Spleen (tissue), 11 donors: ENCODE measurements at regions not wholly inside any gene's neighbourhood (a gene's known extent, or its start where the extent isn't known, plus 50 kb on each side); places are given as distances from the start of the nearest gene placed in this dataset.

Experiments used
- DNase-seq: peaks from one replicate; pipeline ENCODE4 v3.0.0-alpha.2; 2020
- H3K27ac ChIP-seq, 8 donors: fragments of 200-600 bp; sonication (generic) in 7 of 8; 1 replicate in 4 of 8; 2 replicates in 4 of 8; pipeline versions ENCODE4 v1.5.0 to v1.8.0; 2016 to 2021; ENCODE audit warnings: inconsistent platforms in 4 of 8, mild to moderate bottlenecking in 4 of 8, moderate library complexity in 1 of 8
- H3K27me3 ChIP-seq, 7 donors: fragments of 200-600 bp; sonication (generic) in 6 of 7; replicated peaks in 1 of 7; 1 replicate in 4 of 7; 2 replicates in 3 of 7; pipeline versions ENCODE4 v1.5.0 to v1.8.0; 2016 to 2021; ENCODE audit warnings: inconsistent platforms in 3 of 7, mild to moderate bottlenecking in 1 of 7
- H3K36me3 ChIP-seq, 6 donors: fragments of 200-600 bp; sonication (generic) in 5 of 6; 1 replicate in 4 of 6; 2 replicates in 2 of 6; pipeline versions ENCODE4 v1.5.0 to v1.8.0; 2016 to 2021; ENCODE audit warnings: inconsistent platforms in 2 of 6
- H3K4me1 ChIP-seq, 6 donors: fragments of 200-600 bp; sonication (generic) in 5 of 6; 1 replicate in 3 of 6; 2 replicates in 3 of 6; pipeline versions ENCODE4 v1.5.0 to v1.8.0; 2016 to 2021; ENCODE audit warnings: inconsistent platforms in 3 of 6
- H3K4me3 ChIP-seq, 8 donors: fragments of 200-600 bp; sonication (generic) in 7 of 8; 1 replicate in 4 of 8; 2 replicates in 4 of 8; pipeline versions ENCODE4 v1.5.0 to v1.8.0; 2016 to 2021; ENCODE audit warnings: inconsistent platforms in 4 of 8, mild to moderate bottlenecking in 4 of 8, moderate library complexity in 2 of 8
- H3K9me3 ChIP-seq, 8 donors: fragments of 200-600 bp; sonication (generic) in 7 of 8; 1 replicate in 4 of 8; 2 replicates in 4 of 8; pipeline versions ENCODE4 v1.5.0 to v1.8.0; 2016 to 2021; ENCODE audit warnings: inconsistent platforms in 4 of 8
- POLR2A ChIP-seq, 3 donors: fragments of 450-650 bp; IDR thresholded peaks; one replicate each; pipeline ENCODE4 v1.5.1; 2017; ENCODE audit warnings: antibody characterized with exemption in 3 of 3, mild to moderate bottlenecking in 1 of 3
- POLR2AphosphoS5 ChIP-seq, 3 donors: sonication (generic); formaldehyde crosslinking; IDR thresholded peaks; one replicate each; pipeline ENCODE4 v1.5.1; 2017; ENCODE audit warnings: antibody characterized with exemption in 3 of 3
- WGBS, 5 donors: extraction: QIAGEN DNeasy Blood & Tissue Kit in 3 of 5; methylation state at CpG; one replicate each; pipeline versions ENCODE4 v1.1.5 to v1.1.7; 2013 to 2018; 5-methylcytosine and 5-hydroxymethylcytosine counted together
- intact Hi-C: fragments of 100-400 bp; cut with DNase I; formaldehyde crosslinking; loops from one replicate; pipeline ENCODE4 v1.15.0; 2023; ENCODE audit warnings: low total_unique reads
- TF ChIP-seq, protein P1 (sequence below), 11 experiments: fragments of 200-600 bp in 7 of 11; fragments of 450-650 bp in 4 of 11; sonication (generic) in 4 of 11; IDR thresholded peaks in 8 of 11; conservative IDR thresholded peaks in 3 of 11; 1 replicate in 7 of 11; 2 replicates in 4 of 11; pipeline versions ENCODE4 v1.4.0 to v1.8.0; 2016 to 2021; ENCODE audit warnings: antibody characterized with exemption in 11 of 11, inconsistent platforms in 4 of 11, mild to moderate bottlenecking in 1 of 11
- donor health status: healthy with polysubstance abuse.
- donor health status: DM: no; HTN: no; CAD: no; lungs with moderate emphysema.
- donor health status: DM: no; HTN: no; CAD: no.
- donor health status: Bipolar disorder and iron deficiency.
- donor health status: healthy.
- donor health status: DM: no; HTN: no; CAD: no.
- donor health status: DM: yes; HTN: yes; CAD: no.

DNA sequence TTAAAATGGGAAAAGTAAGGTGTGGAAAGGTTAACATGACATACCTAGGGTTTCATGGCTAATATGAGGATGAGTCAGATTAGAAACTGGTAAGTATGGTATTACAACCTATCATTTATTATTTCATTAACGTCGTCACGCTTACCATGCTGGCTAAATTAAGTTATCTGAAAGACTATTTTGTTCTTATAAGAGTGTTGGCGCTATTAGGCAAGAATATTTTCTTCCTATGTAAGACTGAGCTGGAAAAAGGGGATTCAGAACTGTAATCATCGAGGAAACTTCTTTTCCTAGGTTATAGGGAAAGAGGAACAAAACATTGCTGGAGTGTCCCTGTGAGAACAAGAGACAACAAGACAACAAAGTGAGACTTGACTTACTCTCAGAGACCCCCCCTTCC is 440.8 kb downstream of the KCNJ2 start:
- no peaks in the 10 kb centered on the region for H3K9me3 ChIP-seq
- H3K4me1 ChIP-seq, result no peaks in the 10 kb centered on the region
- no peaks in the 10 kb centered on the region for H3K36me3 ChIP-seq
- intact Hi-C loops, result no loop called here
- TF ChIP-seq, protein P1, sequence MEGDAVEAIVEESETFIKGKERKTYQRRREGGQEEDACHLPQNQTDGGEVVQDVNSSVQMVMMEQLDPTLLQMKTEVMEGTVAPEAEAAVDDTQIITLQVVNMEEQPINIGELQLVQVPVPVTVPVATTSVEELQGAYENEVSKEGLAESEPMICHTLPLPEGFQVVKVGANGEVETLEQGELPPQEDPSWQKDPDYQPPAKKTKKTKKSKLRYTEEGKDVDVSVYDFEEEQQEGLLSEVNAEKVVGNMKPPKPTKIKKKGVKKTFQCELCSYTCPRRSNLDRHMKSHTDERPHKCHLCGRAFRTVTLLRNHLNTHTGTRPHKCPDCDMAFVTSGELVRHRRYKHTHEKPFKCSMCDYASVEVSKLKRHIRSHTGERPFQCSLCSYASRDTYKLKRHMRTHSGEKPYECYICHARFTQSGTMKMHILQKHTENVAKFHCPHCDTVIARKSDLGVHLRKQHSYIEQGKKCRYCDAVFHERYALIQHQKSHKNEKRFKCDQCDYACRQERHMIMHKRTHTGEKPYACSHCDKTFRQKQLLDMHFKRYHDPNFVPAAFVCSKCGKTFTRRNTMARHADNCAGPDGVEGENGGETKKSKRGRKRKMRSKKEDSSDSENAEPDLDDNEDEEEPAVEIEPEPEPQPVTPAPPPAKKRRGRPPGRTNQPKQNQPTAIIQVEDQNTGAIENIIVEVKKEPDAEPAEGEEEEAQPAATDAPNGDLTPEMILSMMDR (IDR thresholded peaks at IDR 0.05 in 8 of 11, conservative IDR thresholded peaks at IDR 0.05 in 3 of 11), result no peak
- TF ChIP-seq POLR2AphosphoS5 (IDR thresholded peaks at IDR 0.05) (no peak), POLR2A (IDR thresholded peaks at IDR 0.05) (no peak)
- no peak for DNase-seq
- no peak overlapping the region for H3K4me3 ChIP-seq
- WGBS, 5 donors, result 88 to 95% (median 91%) methylated on average over 5 of the region's 5 CpGs
- no peaks in the 10 kb centered on the region for H3K27me3 ChIP-seq
- H3K27ac ChIP-seq, result no peak overlapping the region

GRCh38 chr17:70613681-70614080 is 444.3 kb downstream of the KCNJ2 start:
- WGBS, 5 donors, result 63 to 87% (median 83%) methylated on average over 1 of the region's 1 CpG

GRCh38 chr17:70615831-70616230 is 446.5 kb downstream of the KCNJ2 start:
- no peak for DNase-seq
- Histone ChIP-seq H3K4me1 (no peaks in the 10 kb centered on the region), H3K36me3 (no peaks in the 10 kb centered on the region), H3K27ac (no peak overlapping the region), H3K9me3 (no peaks in the 10 kb centered on the region), H3K4me3 (no peak overlapping the region), H3K27me3 (no peaks in the 10 kb centered on the region)
- TF ChIP-seq, protein P1 (IDR thresholded peaks at IDR 0.05 in 8 of 11, conservative IDR thresholded peaks at IDR 0.05 in 3 of 11), result no peak
- TF ChIP-seq POLR2AphosphoS5 (IDR thresholded peaks at IDR 0.05), result no peak
- no peak for TF ChIP-seq POLR2A (IDR thresholded peaks at IDR 0.05)
- WGBS, 5 donors, result 84 to 85% (median 85%) methylated on average over 2 of the region's 2 CpGs
- intact Hi-C loops, result no loop called here

More at GRCh38 chr17:70613681-70614080, 444.3 kb downstream of the KCNJ2 start:
- Histone ChIP-seq H3K27me3 (no peaks in the 10 kb centered on the region), H3K4me3 (no peak overlapping the region), H3K4me1 (no peaks in the 10 kb centered on the region), H3K9me3 (no peaks in the 10 kb centered on the region), H3K36me3 (no peaks in the 10 kb centered on the region), H3K27ac (no peak overlapping the region)
- TF ChIP-seq POLR2AphosphoS5 (IDR thresholded peaks at IDR 0.05), result no peak
- DNase-seq, result no peak
- intact Hi-C loops, result no loop called here

DNA sequence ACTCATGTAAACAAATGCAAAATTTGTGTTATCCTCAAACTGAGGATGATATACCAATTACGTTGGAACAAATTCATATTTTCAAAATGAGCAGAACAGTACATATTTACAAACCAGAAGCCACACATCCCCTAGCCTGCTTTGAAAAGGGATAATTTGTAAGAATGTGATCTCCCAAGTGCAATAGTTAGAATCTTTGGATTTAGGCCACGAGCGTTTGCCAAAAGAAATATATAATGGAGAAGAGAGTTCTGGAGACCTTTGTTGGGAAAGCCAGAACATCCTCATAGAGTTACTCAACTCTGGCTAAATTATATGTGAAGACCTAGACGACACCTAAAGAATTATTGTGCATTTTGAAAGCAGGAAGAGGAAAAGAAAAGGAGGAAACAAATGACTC is 449.3 kb downstream of the KCNJ2 start:
- no peak for DNase-seq
- WGBS, 5 donors, result 79 to 82% (median 80%) methylated on average over 4 of the region's 4 CpGs

More for the DNA sequence above, 449.3 kb downstream of the KCNJ2 start:
- no peak overlapping the region for H3K4me3 ChIP-seq
- no peak for TF ChIP-seq POLR2AphosphoS5 (IDR thresholded peaks at IDR 0.05)
- TF ChIP-seq, protein P1 (IDR thresholded peaks at IDR 0.05 in 8 of 11, conservative IDR thresholded peaks at IDR 0.05 in 3 of 11), result no peak
- TF ChIP-seq POLR2A (IDR thresholded peaks at IDR 0.05), result no peak
- no peak overlapping the region for H3K27ac ChIP-seq
- intact Hi-C loops, result no loop called here
- H3K4me1 ChIP-seq, result peaks cover 0 to 7% (median 3%) of the 10 kb centered on the region in 6 donors
- no peaks in the 10 kb centered on the region for H3K9me3 ChIP-seq
- H3K27me3 ChIP-seq, result no peaks in the 10 kb centered on the region
- no peaks in the 10 kb centered on the region for H3K36me3 ChIP-seq
